GM19035 (cell line): ENCODE measurements at regions not wholly inside any gene's neighbourhood (a gene's known extent, or its start where the extent isn't known, plus 50 kb on each side); places are given as distances from the start of the nearest gene placed in this dataset.
"Not testable (repeated sequence)": the region's sequence is repeated elsewhere in the genome, so short reads cannot be mapped to it uniquely, and the experiment has no call there.

ENCODE experiments used
- ATAC-seq: cut with Tn5 transposase; IDR thresholded peaks from one replicate; pipeline ENCODE4 v1.9.1; 2021; ENCODE audit not compliant: unreplicated experiment

- ATAC-seq: no peak
Observed at GRCh38 chr9:105972466-105973204, 278.3 kb downstream of the TMEM38B start.

GRCh38 chr9:105973951-105974351 is 279.6 kb downstream of the TMEM38B start:
- no peak for ATAC-seq

GRCh38 chr9:105975886-105976645 is 281.7 kb downstream of the TMEM38B start:
- ATAC-seq: no peak

GRCh38 chr9:105978336-105978735 is 284.0 kb downstream of the TMEM38B start:
- no peak for ATAC-seq

GRCh38 chr9:105978826-105979225 is 284.5 kb downstream of the TMEM38B start:
- no peak for ATAC-seq

GRCh38 chr9:105979290-105979689 is 284.9 kb downstream of the TMEM38B start:
- no peak for ATAC-seq

- ATAC-seq: no peak
Observed at GRCh38 chr9:105984714-105985113, 290.4 kb downstream of the TMEM38B start.

- no peak for ATAC-seq
Observed at GRCh38 chr9:105993116-105993854, 298.9 kb downstream of the TMEM38B start.

- no peak for ATAC-seq
Observed at GRCh38 chr9:105993921-105994715, 299.8 kb downstream of the TMEM38B start.

- ATAC-seq: no peak
Observed at GRCh38 chr9:105994970-105995369, 300.6 kb downstream of the TMEM38B start.

GRCh38 chr9:106017198-106017740 is 322.9 kb downstream of the TMEM38B start:
- ATAC-seq: no peak

GRCh38 chr9:106019039-106019680 is 324.8 kb downstream of the TMEM38B start:
- ATAC-seq: no peak

GRCh38 chr9:106019702-106020101 is 325.4 kb downstream of the TMEM38B start:
- ATAC-seq: no peak

GRCh38 chr9:106020186-106020585 is 325.8 kb downstream of the TMEM38B start:
- no peak for ATAC-seq

GRCh38 chr9:106023455-106023854 is 329.1 kb downstream of the TMEM38B start:
- no peak for ATAC-seq

GRCh38 chr9:106025453-106025852 is 331.1 kb downstream of the TMEM38B start:
- no peak for ATAC-seq

GRCh38 chr9:106030146-106030545 is 335.8 kb downstream of the TMEM38B start:
- ATAC-seq: not testable (repeated sequence)

GRCh38 chr9:106032978-106033377 is 338.6 kb downstream of the TMEM38B start:
- no peak for ATAC-seq

- no peak for ATAC-seq
Observed at GRCh38 chr9:106035806-106036205, 341.5 kb downstream of the TMEM38B start.
